GM23338 (cell line): ENCODE measurements at regions not wholly inside any gene's neighbourhood (a gene's known extent, or its start where the extent isn't known, plus 50 kb on each side); places are given as distances from the start of the nearest gene placed in this dataset.

Experiments
- ATAC-seq: fragments of 200-7000 bp; cut with Tn5 transposase; 3 replicates; pipeline ENCODE4 v1.9.1; 2020
- DNase-seq: peaks from one replicate; pipeline ENCODE4 v3.0.0-alpha.2; 2015; ENCODE audit warnings: low spot score
- H2AFZ ChIP-seq: fragments of 200-600 bp; sonication (generic); 2 replicates; pipeline ENCODE4 v1.8.0; 2016; ENCODE audit warnings: antibody characterized with exemption, mild to moderate bottlenecking, moderate library complexity
- H3F3A ChIP-seq: fragments of 200-600 bp; sonication (generic); replicated peaks from 2 replicates; pipeline ENCODE4 v1.8.0; 2017; ENCODE audit warnings: antibody characterized with exemption, mixed run types, low read depth
- H3K27ac ChIP-seq: fragments of 200-600 bp; sonication (generic); 2 replicates; pipeline ENCODE4 v1.6.1; 2016; ENCODE audit warnings: low read depth
- H3K27me3 ChIP-seq: fragments of 200-600 bp; sonication (generic); 2 replicates; pipeline ENCODE4 v1.8.0; 2016; ENCODE audit warnings: mild to moderate bottlenecking, mixed run types, moderate library complexity; ENCODE audit not compliant: insufficient read depth
- H3K36me3 ChIP-seq: fragments of 200-600 bp; sonication (generic); 2 replicates; pipeline ENCODE4 v1.8.0; 2016; ENCODE audit warnings: mild to moderate bottlenecking; ENCODE audit not compliant: insufficient read depth
- H3K4me1 ChIP-seq: fragments of 200-600 bp; sonication (generic); 2 replicates; pipeline ENCODE4 v1.8.0; 2016; ENCODE audit warnings: mild to moderate bottlenecking, moderate library complexity; ENCODE audit not compliant: insufficient read depth
- H3K4me2 ChIP-seq: fragments of 200-600 bp; sonication (generic); 2 replicates; pipeline ENCODE4 v1.7.1; 2017; ENCODE audit warnings: mixed run types
- H3K4me3 ChIP-seq: fragments of 200-600 bp; sonication (generic); 2 replicates; pipeline ENCODE4 v1.6.1; 2016; ENCODE audit warnings: mixed run types
- H3K79me2 ChIP-seq: fragments of 200-600 bp; sonication (generic); replicated peaks from 2 replicates; pipeline ENCODE4 v1.8.0; 2017; ENCODE audit warnings: mild to moderate bottlenecking; ENCODE audit not compliant: insufficient read depth
- H3K9me2 ChIP-seq: fragments of 200-600 bp; sonication (generic); 2 replicates; pipeline ENCODE4 v1.8.0; 2017; ENCODE audit not compliant: insufficient read depth
- H4K20me1 ChIP-seq: fragments of 200-600 bp; sonication (generic); replicated peaks from 2 replicates; pipeline ENCODE4 v1.8.0; 2017; ENCODE audit warnings: mild to moderate bottlenecking; ENCODE audit not compliant: insufficient read depth
- H3K27ac Mint-ChIP-seq: 2 replicates; pipeline ENCODE4 v1.8.0; 2020; ENCODE audit warnings: inconsistent platforms, mild to moderate bottlenecking, moderate library complexity, mixed read lengths
- H3K27me3 Mint-ChIP-seq: 3 replicates; pipeline ENCODE4 v1.8.0; 2022; ENCODE audit warnings: low read depth, mild to moderate bottlenecking, moderate library complexity, mixed read lengths, inconsistent platforms; ENCODE audit not compliant: insufficient read depth, poor library complexity
- H3K36me3 Mint-ChIP-seq: 3 replicates; pipeline ENCODE4 v1.8.0; 2021; ENCODE audit warnings: low read depth, mild to moderate bottlenecking, inconsistent platforms, moderate library complexity, mixed read lengths
- H3K4me1 Mint-ChIP-seq: 3 replicates; pipeline ENCODE4 v1.8.0; 2020; ENCODE audit warnings: mild to moderate bottlenecking, inconsistent platforms, mixed read lengths
- H3K4me3 Mint-ChIP-seq: 3 replicates; pipeline ENCODE4 v1.8.0; 2021; ENCODE audit warnings: moderate library complexity, mild to moderate bottlenecking, inconsistent platforms, mixed read lengths
- H3K9me3 Mint-ChIP-seq: 3 replicates; pipeline ENCODE4 v1.8.0; 2020; ENCODE audit warnings: moderate library complexity, mild to moderate bottlenecking, inconsistent platforms, mixed read lengths
- CREB1 ChIP-seq: fragments of 250-450 bp; sonication (Bioruptor Pico); IDR thresholded peaks from 2 replicates; pipeline ENCODE4 v1.5.0; 2020; ENCODE audit warnings: low read depth, mild to moderate bottlenecking, moderate library complexity
- CTCF ChIP-seq, 2 experiments: fragments of 200-600 bp in 1 of 2; sonication (generic) in 1 of 2; conservative IDR thresholded peaks; 2 replicates each; pipeline versions ENCODE4 v1.5.1 to v1.6.1; 2016 to 2017; ENCODE audit warnings: antibody characterized with exemption in 2 of 2, low read depth in 2 of 2, mild to moderate bottlenecking in 2 of 2, moderate library complexity in 1 of 2
- ETS1 ChIP-seq: IDR thresholded peaks from 2 replicates; pipeline ENCODE4 v1.6.1; 2016; ENCODE audit warnings: antibody characterized with exemption
- EZH2 ChIP-seq: fragments of 200-600 bp; sonication (generic); IDR thresholded peaks from one replicate; pipeline ENCODE4 v1.8.0; 2017; ENCODE audit warnings: antibody characterized with exemption, mild to moderate bottlenecking, low read depth; ENCODE audit not compliant: unreplicated experiment
- JUNB ChIP-seq: IDR thresholded peaks from one replicate; pipeline ENCODE4 v1.6.1; 2016; ENCODE audit warnings: antibody characterized with exemption; ENCODE audit not compliant: unreplicated experiment
- POLR2AphosphoS5 ChIP-seq: IDR thresholded peaks from 2 replicates; pipeline ENCODE4 v1.6.1; 2016; ENCODE audit warnings: antibody characterized with exemption, low read depth
- STAT1 ChIP-seq: IDR thresholded peaks from one replicate; pipeline ENCODE4 v1.6.1; 2016; ENCODE audit warnings: antibody characterized with exemption; ENCODE audit not compliant: unreplicated experiment
- ZNF331 ChIP-seq: fragments of 250-450 bp; sonication (Bioruptor Pico); IDR thresholded peaks from 2 replicates; pipeline ENCODE4 v1.5.0; 2020; ENCODE audit warnings: low read depth, mild to moderate bottlenecking, moderate library complexity

GRCh38 chr5:171533153-171533552 lies 113.7 kb downstream of the FGF18 start:
- H3K36me3 ChIP-seq, result no peaks in the 10 kb centered on the region
- ATAC-seq (no peak), DNase-seq (no peak)
- no peaks in the 10 kb centered on the region for H3K9me3 Mint-ChIP-seq
- no peaks in the 10 kb centered on the region for H4K20me1 ChIP-seq
- no peaks in the 10 kb centered on the region for H3K79me2 ChIP-seq
- no peaks in the 10 kb centered on the region for H3K27me3 ChIP-seq
- no peak overlapping the region for H2AFZ ChIP-seq
- peaks cover 23% of the 10 kb centered on the region for H3K4me1 ChIP-seq
- peaks cover 27% of the 10 kb centered on the region for H3K4me1 Mint-ChIP-seq
- H3K36me3 Mint-ChIP-seq, result no peaks in the 10 kb centered on the region
- H3K27me3 Mint-ChIP-seq, result no peaks in the 10 kb centered on the region
- H3K4me3 Mint-ChIP-seq, result no peak overlapping the region
- H3F3A ChIP-seq, result no peaks in the 10 kb centered on the region
- no peaks in the 10 kb centered on the region for H3K9me2 ChIP-seq
- H3K4me3 ChIP-seq, result no peak overlapping the region
- H3K27ac Mint-ChIP-seq, result no peak overlapping the region
- no peak overlapping the region for H3K27ac ChIP-seq
- no peak overlapping the region for H3K4me2 ChIP-seq
- no peak for TF ChIP-seq EZH2
- TF ChIP-seq POLR2AphosphoS5, result no peak
- no peak for TF ChIP-seq JUNB
- no peak for TF ChIP-seq STAT1

- peak overlapping the region; percentile 52; the same call in 1 of the 2 replicates for H2AFZ ChIP-seq
- no peak overlapping the region for H3K4me3 Mint-ChIP-seq
- H3K27ac Mint-ChIP-seq, result peak overlapping the region; percentile 36; the same call in 1 of the 2 replicates
- no peak overlapping the region for H3K27ac ChIP-seq
- H3K9me3 Mint-ChIP-seq, result no peaks in the 10 kb centered on the region
- H3K9me2 ChIP-seq, result no peaks in the 10 kb centered on the region
- H3K4me3 ChIP-seq, result no peak overlapping the region
- no peak for DNase-seq
- H3K4me2 ChIP-seq, result peak overlapping the region; percentile 63; the same call in 1 of the 2 replicates
- no peaks in the 10 kb centered on the region for H4K20me1 ChIP-seq
- H3K4me1 Mint-ChIP-seq, result peaks cover 26% of the 10 kb centered on the region
- peaks cover 23% of the 10 kb centered on the region for H3K4me1 ChIP-seq
- no peaks in the 10 kb centered on the region for H3K79me2 ChIP-seq
- no peaks in the 10 kb centered on the region for H3F3A ChIP-seq
- no peak for ATAC-seq
- no peaks in the 10 kb centered on the region for H3K27me3 ChIP-seq
- H3K36me3 Mint-ChIP-seq, result no peaks in the 10 kb centered on the region
- H3K36me3 ChIP-seq, result no peaks in the 10 kb centered on the region
- TF ChIP-seq ZNF331 (no peak), CTCF (conservative IDR thresholded peaks at IDR 0.05; ENCODE audit: low read depth in 2 of 2) (no peak), CREB1 (no peak), ETS1 (no peak)
- H3K27me3 Mint-ChIP-seq, result no peaks in the 10 kb centered on the region
These were observed 114.8 kb downstream of the FGF18 start for GRCh38 chr5:171534043-171534895.
